Kidney epithelial cell (primary cell): ENCODE measurements at regions not wholly inside any gene's neighbourhood (a gene's known extent, or its start where the extent isn't known, plus 50 kb on each side); places are given as distances from the start of the nearest gene placed in this dataset.
A peak's percentile ranks its signal among the peaks of the same experiment; 100 is the strongest.

Experiments used
- DNase-seq: peaks from one replicate; pipeline ENCODE4 v3.0.0-alpha.2; 2010; ENCODE audit warnings: low read depth
- H3K27me3 ChIP-seq: 2 replicates; pipeline ENCODE4 v1.6.0; 2011; ENCODE audit warnings: low read length; ENCODE audit not compliant: control insufficient read depth, insufficient read depth
- H3K36me3 ChIP-seq: 2 replicates; pipeline ENCODE4 v1.5.1; 2011; ENCODE audit warnings: low read length; ENCODE audit not compliant: control insufficient read depth, insufficient read depth
- H3K4me3 ChIP-seq: 2 replicates; pipeline ENCODE4 v1.5.1; 2011; ENCODE audit warnings: low read depth, mild to moderate bottlenecking, control low read depth, low read length
- CTCF ChIP-seq: IDR thresholded peaks from 2 replicates; pipeline ENCODE4 v1.5.1; 2011; ENCODE audit warnings: mild to moderate bottlenecking, moderate library complexity, low read length, control low read depth, inconsistent platforms; ENCODE audit not compliant: insufficient read depth, poor library complexity, severe bottlenecking

GRCh38 chr18:27662537-27662936 is 477.4 kb upstream of the CHST9 start:
- no peaks in the 10 kb centered on the region for H3K27me3 ChIP-seq
- no peak for DNase-seq
- TF ChIP-seq CTCF: no peak

GRCh38 chr18:27661320-27662018 is 476.4 kb upstream of the CHST9 start:
- Histone ChIP-seq H3K36me3 (no peaks in the 10 kb centered on the region), H3K4me3 (no peak overlapping the region), H3K27me3 (no peaks in the 10 kb centered on the region)
- no peak for DNase-seq
- no peak for TF ChIP-seq CTCF

More at GRCh38 chr18:27662537-27662936, 477.4 kb upstream of the CHST9 start:
- Histone ChIP-seq H3K4me3 (no peak overlapping the region), H3K36me3 (no peaks in the 10 kb centered on the region)

GRCh38 chr18:27656905-27657304 is 471.8 kb upstream of the CHST9 start:
- no peak for TF ChIP-seq CTCF
- Histone ChIP-seq H3K4me3 (no peak overlapping the region), H3K36me3 (no peaks in the 10 kb centered on the region), H3K27me3 (no peaks in the 10 kb centered on the region)
- no peak for DNase-seq

- no peaks in the 10 kb centered on the region for H3K27me3 ChIP-seq
- TF ChIP-seq CTCF: no peak
- H3K4me3 ChIP-seq: no peak overlapping the region
- H3K36me3 ChIP-seq: no peaks in the 10 kb centered on the region
- peak; percentile 85 for DNase-seq
Observed at GRCh38 chr18:27656167-27656778, 471.2 kb upstream of the CHST9 start.

GRCh38 chr18:27653247-27653646 is 468.1 kb upstream of the CHST9 start:
- Histone ChIP-seq H3K27me3 (no peaks in the 10 kb centered on the region), H3K4me3 (no peak overlapping the region), H3K36me3 (no peaks in the 10 kb centered on the region)
- no peak for DNase-seq
- no peak for TF ChIP-seq CTCF
